Middle frontal gyrus (tissue), 1 donor: ENCODE measurements at regions not wholly inside any gene's neighbourhood (a gene's known extent, or its start where the extent isn't known, plus 50 kb on each side); places are given as distances from the start of the nearest gene placed in this dataset.

ENCODE experiments used
- DNase-seq: peaks from one replicate; pipeline ENCODE4 v3.0.0-alpha.2; 2015; ENCODE audit warnings: low spot score; ENCODE audit errors: extremely low spot score

GRCh38 chr6:71395731-71396409 lies 107.3 kb downstream of the OGFRL1 start:
- no peak for DNase-seq

GRCh38 chr6:71396410-71396801 lies 107.8 kb downstream of the OGFRL1 start:
- no peak for DNase-seq

- no peak for DNase-seq
Observed at GRCh38 chr6:71399279-71399678, 110.7 kb downstream of the OGFRL1 start.

- no peak for DNase-seq
Observed at GRCh38 chr6:71400852-71401251, 112.2 kb downstream of the OGFRL1 start.

- DNase-seq: no peak
Observed at GRCh38 chr6:71402096-71402495, 113.5 kb downstream of the OGFRL1 start.

- DNase-seq: no peak
Observed at GRCh38 chr6:71403422-71404134, 115.0 kb downstream of the OGFRL1 start.

- DNase-seq: no peak
Observed at GRCh38 chr6:71404145-71404966, 115.7 kb downstream of the OGFRL1 start.

- no peak for DNase-seq
Observed at GRCh38 chr6:71404967-71405278, 116.3 kb downstream of the OGFRL1 start.

GRCh38 chr6:71405416-71405815 lies 116.8 kb downstream of the OGFRL1 start:
- no peak for DNase-seq

GRCh38 chr6:71406865-71407860 lies 118.6 kb downstream of the OGFRL1 start:
- no peak for DNase-seq

- DNase-seq: no peak
Observed at GRCh38 chr6:71408787-71409723, 120.4 kb downstream of the OGFRL1 start.

- no peak for DNase-seq
Observed at GRCh38 chr6:71410164-71410566, 121.6 kb downstream of the OGFRL1 start.

GRCh38 chr6:71410681-71411080 lies 122.1 kb downstream of the OGFRL1 start:
- no peak for DNase-seq

- DNase-seq: no peak
Observed at GRCh38 chr6:71411882-71412281, 123.3 kb downstream of the OGFRL1 start.

- DNase-seq: no peak
Observed at GRCh38 chr6:71412559-71413140, 124.0 kb downstream of the OGFRL1 start.

- no peak for DNase-seq
Observed at GRCh38 chr6:71414486-71414885, 125.9 kb downstream of the OGFRL1 start.

- DNase-seq: no peak
Observed at GRCh38 chr6:71419217-71420094, 130.8 kb downstream of the OGFRL1 start.

- peak; percentile 9 for DNase-seq
Observed at GRCh38 chr6:71420095-71420692, 131.6 kb downstream of the OGFRL1 start.
